RWPE1 (cell line): ENCODE measurements at regions not wholly inside any gene's neighbourhood (a gene's known extent, or its start where the extent isn't known, plus 50 kb on each side); places are given as distances from the start of the nearest gene placed in this dataset.
"Not testable (repeated sequence)": the region's sequence is repeated elsewhere in the genome, so short reads cannot be mapped to it uniquely, and the experiment has no call there.

Experiments
- CTCF ChIA-PET: fragments of 350-600 bp; sonication (Branson Sonifier 250); formaldehyde crosslinking; extraction: SDS; loops from one replicate; lab custom pipeline; 2021; lab: Yijun Ruan, JAX
- POLR2A ChIA-PET: fragments of 400-600 bp; formaldehyde crosslinking; extraction: SDS; loops from one replicate; lab custom pipeline; 2020; ENCODE audit warnings: antibody characterized with exemption; ENCODE audit not compliant: low non-redundant PET; lab: Yijun Ruan, JAX
- DNase-seq: peaks from one replicate; pipeline ENCODE4 v3.0.0; 2012; ENCODE audit warnings: low spot score
- H3K27ac ChIP-seq: fragments of 450-650 bp; 2 replicates; pipeline ENCODE4 v1.5.1; 2017
- TF ChIP-seq, protein P1 (sequence below): fragments of 450-650 bp; conservative IDR thresholded peaks from 2 replicates; pipeline ENCODE4 v1.5.1; 2017; ENCODE audit warnings: low read depth, mild to moderate bottlenecking

DNA sequence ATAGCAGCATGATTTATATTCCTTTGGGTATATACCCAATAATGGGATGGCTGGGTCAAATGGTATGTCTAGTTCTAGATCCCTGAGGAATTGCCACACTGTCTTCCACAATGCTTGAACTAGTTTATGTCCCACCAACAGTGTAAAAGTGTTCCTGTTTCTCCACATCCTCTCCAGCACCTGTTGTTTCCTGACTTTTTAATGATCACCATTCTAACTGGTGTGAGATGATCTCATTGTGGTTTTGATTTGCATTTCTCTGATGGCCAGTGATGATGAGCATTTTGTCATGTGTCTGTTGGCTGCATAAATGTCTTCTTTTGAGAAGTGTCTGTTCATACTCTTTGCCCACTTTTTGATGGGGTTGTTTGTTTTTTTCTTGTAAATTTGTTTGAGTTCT, 54.0 kb upstream of the GPR89A start:
- POLR2A ChIA-PET, DNase-seq, H3K27ac ChIP-seq, CTCF ChIA-PET: not testable (repeated sequence)

GRCh38 chr1:145545055-145545454, 62.7 kb upstream of the GPR89A start:
- no peak overlapping the region for H3K27ac ChIP-seq
- no peak for DNase-seq
- CTCF ChIA-PET: no interaction called here
- TF ChIP-seq, protein P1, sequence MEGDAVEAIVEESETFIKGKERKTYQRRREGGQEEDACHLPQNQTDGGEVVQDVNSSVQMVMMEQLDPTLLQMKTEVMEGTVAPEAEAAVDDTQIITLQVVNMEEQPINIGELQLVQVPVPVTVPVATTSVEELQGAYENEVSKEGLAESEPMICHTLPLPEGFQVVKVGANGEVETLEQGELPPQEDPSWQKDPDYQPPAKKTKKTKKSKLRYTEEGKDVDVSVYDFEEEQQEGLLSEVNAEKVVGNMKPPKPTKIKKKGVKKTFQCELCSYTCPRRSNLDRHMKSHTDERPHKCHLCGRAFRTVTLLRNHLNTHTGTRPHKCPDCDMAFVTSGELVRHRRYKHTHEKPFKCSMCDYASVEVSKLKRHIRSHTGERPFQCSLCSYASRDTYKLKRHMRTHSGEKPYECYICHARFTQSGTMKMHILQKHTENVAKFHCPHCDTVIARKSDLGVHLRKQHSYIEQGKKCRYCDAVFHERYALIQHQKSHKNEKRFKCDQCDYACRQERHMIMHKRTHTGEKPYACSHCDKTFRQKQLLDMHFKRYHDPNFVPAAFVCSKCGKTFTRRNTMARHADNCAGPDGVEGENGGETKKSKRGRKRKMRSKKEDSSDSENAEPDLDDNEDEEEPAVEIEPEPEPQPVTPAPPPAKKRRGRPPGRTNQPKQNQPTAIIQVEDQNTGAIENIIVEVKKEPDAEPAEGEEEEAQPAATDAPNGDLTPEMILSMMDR: no peak
- POLR2A ChIA-PET: no interaction called here

DNA sequence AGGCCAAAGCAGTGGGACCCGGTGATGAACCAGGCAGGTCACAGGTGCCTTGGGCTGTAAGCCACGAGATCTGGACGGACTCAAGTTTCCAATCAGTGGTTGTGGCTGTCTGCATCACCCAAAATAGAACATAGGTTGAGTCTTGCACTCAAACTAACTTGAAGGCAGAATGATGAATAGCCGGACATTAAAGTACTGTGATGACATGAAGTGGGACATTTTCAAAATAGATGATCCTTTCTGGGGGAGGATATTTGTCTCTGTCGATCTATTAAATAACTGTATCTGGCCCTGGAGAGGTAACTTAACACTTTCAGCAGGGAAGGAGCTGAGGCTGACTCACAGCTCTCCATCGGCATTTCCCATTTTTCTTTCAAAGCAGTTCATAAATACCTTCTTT, 66.1 kb upstream of the GPR89A start:
- H3K27ac ChIP-seq, CTCF ChIA-PET, DNase-seq, POLR2A ChIA-PET: not testable (repeated sequence)

DNA sequence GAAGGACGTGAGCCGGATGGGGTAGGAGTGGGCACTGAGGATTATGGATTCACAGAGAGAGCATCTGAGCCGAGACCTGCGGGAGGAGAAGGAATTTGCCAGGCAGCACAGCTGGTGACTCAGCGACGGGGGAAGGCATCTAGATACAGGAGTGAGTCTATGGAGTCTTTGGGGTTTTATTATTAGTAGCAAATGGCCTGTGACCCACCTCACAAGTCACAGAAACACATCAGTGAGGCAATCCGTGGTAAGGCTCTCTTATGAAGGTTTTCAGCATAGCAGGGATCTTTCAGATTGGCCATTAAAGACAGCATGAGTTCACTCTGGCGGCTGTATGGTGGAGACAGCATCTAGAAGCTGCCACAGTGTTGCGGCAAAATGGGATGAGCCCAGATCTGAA, 66.5 kb upstream of the GPR89A start:
- CTCF ChIA-PET, H3K27ac ChIP-seq, POLR2A ChIA-PET: not testable (repeated sequence)

GRCh38 chr1:145538118-145538882, 69.5 kb upstream of the GPR89A start:
- CTCF ChIA-PET, H3K27ac ChIP-seq, DNase-seq, POLR2A ChIA-PET: not testable (repeated sequence)

More for the DNA sequence above, 66.5 kb upstream of the GPR89A start:
- not testable (repeated sequence) for DNase-seq

GRCh38 chr1:145537003-145537402, 70.8 kb upstream of the GPR89A start:
- DNase-seq, H3K27ac ChIP-seq, CTCF ChIA-PET, POLR2A ChIA-PET: not testable (repeated sequence)

GRCh38 chr1:145535461-145535860, 72.3 kb upstream of the GPR89A start:
- DNase-seq, POLR2A ChIA-PET: not testable (repeated sequence)

DNA sequence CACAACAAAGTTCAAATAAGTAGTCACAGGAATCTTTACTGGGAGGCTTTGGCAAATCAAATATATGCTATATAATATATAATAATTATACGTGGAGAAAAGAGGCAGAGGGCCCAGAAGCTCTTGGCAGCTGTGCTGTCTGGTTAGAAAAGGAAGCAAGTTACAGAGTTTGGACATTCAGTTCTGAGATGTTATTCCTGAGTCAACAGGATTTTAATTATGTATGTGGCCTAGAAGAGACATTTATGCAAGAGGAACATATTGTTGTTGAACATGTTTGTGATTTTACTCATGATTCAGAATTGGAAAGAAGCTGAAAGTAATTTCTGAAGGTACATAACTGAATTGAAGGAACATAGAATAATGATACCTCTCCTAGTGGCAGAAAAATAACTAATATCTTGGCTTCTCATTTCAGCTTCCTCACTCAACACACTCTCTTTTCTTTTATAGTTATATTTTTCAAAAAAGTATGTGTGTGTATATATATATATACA, 79.7 kb upstream of the GPR89A start:
- CTCF ChIA-PET, DNase-seq, POLR2A ChIA-PET, H3K27ac ChIP-seq: not testable (repeated sequence)

More at GRCh38 chr1:145535461-145535860, 72.3 kb upstream of the GPR89A start:
- H3K27ac ChIP-seq, CTCF ChIA-PET: not testable (repeated sequence)

DNA sequence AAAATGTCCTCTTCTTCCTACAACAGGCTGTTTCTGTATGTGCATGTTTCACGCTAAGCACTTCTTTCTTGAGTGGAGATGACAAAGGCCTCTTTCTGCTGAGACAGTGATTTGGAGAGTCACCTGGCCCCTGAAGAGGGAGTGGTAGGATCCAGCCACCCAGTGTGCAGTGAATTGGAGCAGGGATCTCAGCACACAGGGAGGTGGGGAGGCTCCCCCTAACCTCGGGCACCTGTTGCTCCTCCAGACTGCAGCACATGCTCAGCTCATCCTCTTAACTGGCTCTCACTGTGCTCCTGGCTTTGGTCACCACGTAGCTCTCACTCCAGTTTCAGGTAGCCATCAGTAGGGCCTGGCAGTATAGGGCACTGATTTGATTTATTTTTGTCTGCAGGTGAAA, 87.6 kb upstream of the GPR89A start:
- H3K27ac ChIP-seq, CTCF ChIA-PET, DNase-seq, POLR2A ChIA-PET: not testable (repeated sequence)

GRCh38 chr1:145519302-145519701, 88.5 kb upstream of the GPR89A start:
- CTCF ChIA-PET, DNase-seq, H3K27ac ChIP-seq, POLR2A ChIA-PET: not testable (repeated sequence)

DNA sequence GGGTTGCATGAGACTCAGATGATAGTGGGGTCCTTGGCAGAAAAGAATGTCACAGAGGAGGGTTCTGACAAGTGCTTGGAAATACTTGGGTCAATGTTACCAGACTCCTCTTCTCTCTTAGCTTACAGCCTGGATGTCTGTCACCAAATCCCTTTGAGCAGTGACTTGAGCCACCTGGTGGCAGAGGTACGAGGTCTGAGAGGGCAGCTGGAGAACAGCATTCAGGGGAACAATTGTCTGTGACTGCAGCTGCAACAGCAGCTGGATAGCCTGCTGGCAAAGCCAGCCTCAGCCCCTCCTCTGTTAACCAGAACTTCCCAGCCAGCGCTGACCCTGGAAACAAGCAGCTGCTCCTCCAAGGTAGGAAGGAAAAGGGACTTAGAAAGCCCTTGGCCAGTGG, 87.6 kb upstream of the NBPF20 start:
- CTCF ChIA-PET, DNase-seq, H3K27ac ChIP-seq, POLR2A ChIA-PET: not testable (repeated sequence)

DNA sequence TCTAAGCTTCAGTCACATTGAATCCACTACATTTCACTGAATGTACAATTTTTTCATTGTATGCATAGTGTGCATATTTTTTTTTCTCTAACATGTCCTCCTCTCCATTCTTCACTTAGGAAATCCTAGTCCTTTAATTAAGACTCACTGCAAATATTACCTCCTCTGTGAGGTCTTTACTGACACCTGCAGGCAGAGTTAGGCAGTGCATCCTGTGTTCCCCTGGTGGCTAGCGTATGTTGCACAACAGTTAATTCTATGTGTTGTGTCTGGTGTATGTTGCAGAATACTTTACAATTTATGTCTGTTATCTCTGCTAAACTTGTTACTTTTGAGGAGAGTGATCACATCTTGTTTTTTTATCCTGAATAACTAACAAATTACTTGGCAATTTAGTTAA, 82.7 kb upstream of the NBPF20 start:
- DNase-seq, POLR2A ChIA-PET, H3K27ac ChIP-seq, CTCF ChIA-PET: not testable (repeated sequence)

GRCh38 chr1:145505663-145506647, 80.6 kb upstream of the NBPF20 start:
- H3K27ac ChIP-seq, DNase-seq, CTCF ChIA-PET, POLR2A ChIA-PET: not testable (repeated sequence)

- H3K27ac ChIP-seq, POLR2A ChIA-PET, CTCF ChIA-PET, DNase-seq: not testable (repeated sequence)
Observed at GRCh38 chr1:145504834-145505413, 79.5 kb upstream of the NBPF20 start.

GRCh38 chr1:145504310-145504709, 78.9 kb upstream of the NBPF20 start:
- POLR2A ChIA-PET, CTCF ChIA-PET, H3K27ac ChIP-seq, DNase-seq: not testable (repeated sequence)
